Aorta (tissue), 5 donors: ENCODE measurements at regions not wholly inside any gene's neighbourhood (a gene's known extent, or its start where the extent isn't known, plus 50 kb on each side); places are given as distances from the start of the nearest gene placed in this dataset.

Source experiments
- ATAC-seq: fragments of 200-7000 bp; cut with Tn5 transposase; one replicate; pipeline ENCODE4 v1.9.1; 2022; ENCODE audit warnings: moderate library complexity; ENCODE audit not compliant: low FRiP score
- DNase-seq, 2 donors: peaks; one replicate each; pipeline ENCODE4 v3.0.0-alpha.2; 2020
- H3K27ac ChIP-seq, 2 donors: one replicate each; pipeline ENCODE4 v1.5.1; 2013; ENCODE audit warnings: low read length in 2 of 2, mild to moderate bottlenecking in 2 of 2, moderate library complexity in 2 of 2, control low read depth in 1 of 2, inconsistent platforms in 1 of 2, low read depth in 1 of 2
- H3K27me3 ChIP-seq, 2 donors: one replicate each; pipeline ENCODE4 v1.6.1; 2013; ENCODE audit warnings: control low read depth in 1 of 2, low read length in 1 of 2, mild to moderate bottlenecking in 1 of 2, moderate library complexity in 1 of 2; ENCODE audit not compliant: insufficient read depth in 2 of 2, control insufficient read depth in 1 of 2
- H3K36me3 ChIP-seq, 2 donors: one replicate each; pipeline ENCODE4 v1.6.1; 2013; ENCODE audit warnings: control low read depth in 1 of 2, low read length in 1 of 2, mild to moderate bottlenecking in 1 of 2; ENCODE audit not compliant: insufficient read depth in 2 of 2, control insufficient read depth in 1 of 2
- H3K4me1 ChIP-seq, 2 donors: one replicate each; pipeline ENCODE4 v1.6.1; 2013; ENCODE audit warnings: low read length in 2 of 2, control low read depth in 1 of 2, mild to moderate bottlenecking in 1 of 2, moderate library complexity in 1 of 2; ENCODE audit not compliant: insufficient read depth in 2 of 2, control insufficient read depth in 1 of 2
- H3K4me3 ChIP-seq, 2 donors: one replicate each; pipeline ENCODE4 v1.5.1; 2013; ENCODE audit warnings: low read length in 2 of 2, control low read depth in 1 of 2, mild to moderate bottlenecking in 1 of 2
- H3K9me3 ChIP-seq: one replicate; pipeline ENCODE4 v1.6.1; 2013; ENCODE audit warnings: mild to moderate bottlenecking, low read length; ENCODE audit not compliant: control insufficient read depth
- WGBS, 2 donors: extraction: QIAGEN DNeasy Blood & Tissue Kit; methylation state at CpG; one replicate each; pipeline ENCODE4 v1.1.7; 2013; 5-methylcytosine and 5-hydroxymethylcytosine counted together
- intact Hi-C, 2 donors: fragments of 100-400 bp; cut with DNase I; formaldehyde crosslinking; loops; one replicate each; pipeline versions ENCODE4 v1.14.2 to v1.15.0; 2022
- donor health status: healthy with polysubstance abuse.
- donor health status: Bipolar disorder and iron deficiency.
- donor health status: DM: no; HTN: no; CAD: no.
- donor health status: DM: no; HTN: no; CAD: no.
- donor health status: DM: yes; HTN: yes; CAD: no.

- Histone ChIP-seq H3K27ac (no peak overlapping the region), H3K9me3 (no peaks in the 10 kb centered on the region), H3K27me3 (no peaks in the 10 kb centered on the region), H3K36me3 (no peaks in the 10 kb centered on the region), H3K4me1 (peaks cover 2 to 4% of the 10 kb centered on the region in 2 donors), H3K4me3 (no peak overlapping the region)
- WGBS, 2 donors: 95 to 96% methylated on average over 4 of the region's 4 CpGs
- no peak for ATAC-seq
- DNase-seq: no peak
- intact Hi-C loops: no loop called here
Observed at GRCh38 chr10:78327778-78328591, 294.3 kb downstream of the RPS24 start.

GRCh38 chr10:78328592-78329404, 295.1 kb downstream of the RPS24 start:
- H3K9me3 ChIP-seq: no peaks in the 10 kb centered on the region
- H3K4me3 ChIP-seq: no peak overlapping the region
- H3K27me3 ChIP-seq: no peaks in the 10 kb centered on the region
- H3K27ac ChIP-seq: no peak overlapping the region
- H3K4me1 ChIP-seq: peaks cover 2 to 4% of the 10 kb centered on the region in 2 donors
- intact Hi-C loops: no loop called here
- no peaks in the 10 kb centered on the region for H3K36me3 ChIP-seq
- no peak for DNase-seq
- 95 to 97% methylated on average over 10 of the region's 10 CpGs for WGBS, 2 donors
- ATAC-seq: no peak

- H3K9me3 ChIP-seq: no peaks in the 10 kb centered on the region
- intact Hi-C loops: loop anchor here in 1 of 2 donors (5.0 kb wide), 1 partner anchor 76 kb away; no protein-coding TSS in a partner anchor
- peak overlapping the region in 1 of 2 donors; percentile 61 for H3K27ac ChIP-seq
- peaks cover 4 to 7% of the 10 kb centered on the region in 2 donors for H3K4me1 ChIP-seq
- H3K27me3 ChIP-seq: no peaks in the 10 kb centered on the region
- ATAC-seq (no peak), DNase-seq (no peak)
- no peaks in the 10 kb centered on the region for H3K36me3 ChIP-seq
- no peak overlapping the region for H3K4me3 ChIP-seq
- 80 to 88% methylated on average over 4 of the region's 4 CpGs for WGBS, 2 donors
Observed at GRCh38 chr10:78330884-78331283, 297.2 kb downstream of the RPS24 start.

GRCh38 chr10:78331391-78331922, 297.8 kb downstream of the RPS24 start:
- H3K36me3 ChIP-seq: no peaks in the 10 kb centered on the region
- intact Hi-C loops: loop anchor here in 1 of 2 donors (5.0 kb wide), 1 partner anchor 76 kb away; no protein-coding TSS in a partner anchor
- 15 to 22% methylated on average over 6 of the region's 6 CpGs for WGBS, 2 donors
- H3K27me3 ChIP-seq: no peaks in the 10 kb centered on the region
- peaks cover 4 to 7% of the 10 kb centered on the region in 2 donors for H3K4me1 ChIP-seq
- no peaks in the 10 kb centered on the region for H3K9me3 ChIP-seq
- peak; percentile 45 for ATAC-seq
- no peak overlapping the region for H3K4me3 ChIP-seq
- no peak for DNase-seq
- H3K27ac ChIP-seq: peak overlapping the region in 1 of 2 donors; percentile 64

- no peaks in the 10 kb centered on the region for H3K27me3 ChIP-seq
- intact Hi-C loops: loop anchor here in 1 of 2 donors (5.0 kb wide), 1 partner anchor 75 kb away; no protein-coding TSS in a partner anchor
- ATAC-seq: peak; percentile 32
- no peak for DNase-seq
- H3K9me3 ChIP-seq: no peaks in the 10 kb centered on the region
- WGBS, 2 donors: 43 to 52% methylated on average over 7 of the region's 7 CpGs
- H3K4me1 ChIP-seq: peaks cover 4 to 7% of the 10 kb centered on the region in 2 donors
- no peak overlapping the region for H3K4me3 ChIP-seq
- no peaks in the 10 kb centered on the region for H3K36me3 ChIP-seq
- H3K27ac ChIP-seq: peak overlapping the region in 1 of 2 donors; percentile 64
Observed at GRCh38 chr10:78332012-78332411, 298.3 kb downstream of the RPS24 start.

- Histone ChIP-seq H3K4me1 (peaks cover 4 to 7% of the 10 kb centered on the region in 2 donors), H3K27me3 (no peaks in the 10 kb centered on the region), H3K27ac (no peak overlapping the region), H3K4me3 (no peak overlapping the region), H3K9me3 (no peaks in the 10 kb centered on the region), H3K36me3 (no peaks in the 10 kb centered on the region)
- intact Hi-C loops: loop anchor here in 1 of 2 donors (5.0 kb wide), 1 partner anchor 75 kb away; no protein-coding TSS in a partner anchor
- DNase-seq: no peak
- no peak for ATAC-seq
Observed at GRCh38 chr10:78332657-78333056, 299.0 kb downstream of the RPS24 start.

- intact Hi-C loops: loop anchor here in 1 of 2 donors (5.0 kb wide), 1 partner anchor 74 kb away; no protein-coding TSS in a partner anchor
- Histone ChIP-seq H3K4me1 (peaks cover 4 to 7% of the 10 kb centered on the region in 2 donors), H3K27ac (no peak overlapping the region)
Observed at GRCh38 chr10:78333362-78334143, 299.9 kb downstream of the RPS24 start.

GRCh38 chr10:78335371-78335690, 301.7 kb downstream of the RPS24 start:
- H3K36me3 ChIP-seq: no peaks in the 10 kb centered on the region
- H3K4me1 ChIP-seq: peaks cover 6 to 7% of the 10 kb centered on the region in 2 donors
- no peak for DNase-seq
- ATAC-seq: no peak
- H3K9me3 ChIP-seq: no peaks in the 10 kb centered on the region
- intact Hi-C loops: no loop called here
- no peaks in the 10 kb centered on the region for H3K27me3 ChIP-seq
- WGBS, 2 donors: 6 to 7% methylated on average over 1 of the region's 1 CpG
- H3K4me3 ChIP-seq: no peak overlapping the region
- peak overlapping the region; percentile 31 to 80 for H3K27ac ChIP-seq

More at GRCh38 chr10:78333362-78334143, 299.9 kb downstream of the RPS24 start:
- Histone ChIP-seq H3K27me3 (no peaks in the 10 kb centered on the region), H3K9me3 (no peaks in the 10 kb centered on the region), H3K36me3 (no peaks in the 10 kb centered on the region), H3K4me3 (no peak overlapping the region)
- WGBS, 2 donors: 76 to 77% methylated on average over 9 of the region's 9 CpGs
- ATAC-seq (no peak), DNase-seq (no peak)
